Amniotic stem cell (primary cell): ENCODE measurements at regions not wholly inside any gene's neighbourhood (a gene's known extent, or its start where the extent isn't known, plus 50 kb on each side); places are given as distances from the start of the nearest gene placed in this dataset.

Experiments used
- DNase-seq: peaks from one replicate; lab custom pipeline; 2025; lab: John Stamatoyannopoulos, UW

GRCh38 chr11:113634940-113635575 is 71.0 kb downstream of the TMPRSS5 start:
- DNase-seq, result no peak

DNA sequence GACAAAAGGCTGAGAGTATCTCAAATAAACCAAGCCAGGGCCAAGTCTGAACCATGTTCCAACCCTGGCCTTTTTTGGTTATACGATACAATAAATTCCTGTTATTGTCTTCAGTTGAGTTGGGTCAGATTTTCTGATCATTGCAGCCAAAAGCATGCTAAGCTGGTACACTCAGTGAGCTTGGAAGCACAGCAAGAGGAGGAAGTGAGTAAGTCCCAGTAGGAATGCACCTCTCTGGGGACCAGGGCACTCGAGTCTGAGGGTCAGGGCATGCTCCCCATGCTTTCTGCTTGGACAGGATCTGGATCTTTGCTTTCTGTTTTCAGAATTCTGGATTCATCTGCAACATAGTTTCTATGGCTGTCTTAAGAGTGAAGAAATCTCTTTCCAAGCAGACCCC is 73.1 kb downstream of the TMPRSS5 start:
- DNase-seq, result no peak

GRCh38 chr11:113629562-113629961 is 76.5 kb downstream of the TMPRSS5 start:
- DNase-seq, result no peak

- no peak for DNase-seq
Measured at GRCh38 chr11:113628912-113629311, 77.2 kb downstream of the TMPRSS5 start.

GRCh38 chr11:113627946-113628345 is 78.2 kb downstream of the TMPRSS5 start:
- no peak for DNase-seq

- DNase-seq, result no peak
Measured at GRCh38 chr11:113627297-113627696, 78.8 kb downstream of the TMPRSS5 start.

DNA sequence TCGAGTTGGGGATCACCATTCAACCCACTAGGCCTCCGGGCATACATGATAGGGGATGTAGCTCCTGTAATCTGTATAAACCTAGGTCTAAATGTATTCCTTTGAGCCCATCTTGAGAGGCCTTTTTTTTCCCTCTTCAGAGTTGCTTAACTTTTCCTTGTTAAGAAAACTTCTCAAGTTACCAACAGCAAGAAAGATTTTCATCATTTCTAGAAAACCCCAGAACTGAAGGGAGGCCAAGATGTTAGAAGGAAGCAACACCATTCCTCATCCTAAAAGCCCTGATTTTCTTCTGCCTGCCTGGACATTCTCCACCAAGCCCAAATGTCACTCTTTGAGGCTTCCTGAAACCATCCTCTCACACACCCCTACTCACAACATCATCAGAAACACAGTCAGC is 79.4 kb downstream of the TMPRSS5 start:
- DNase-seq, result no peak

GRCh38 chr11:113623114-113623513 is 83.0 kb downstream of the TMPRSS5 start:
- no peak for DNase-seq

DNA sequence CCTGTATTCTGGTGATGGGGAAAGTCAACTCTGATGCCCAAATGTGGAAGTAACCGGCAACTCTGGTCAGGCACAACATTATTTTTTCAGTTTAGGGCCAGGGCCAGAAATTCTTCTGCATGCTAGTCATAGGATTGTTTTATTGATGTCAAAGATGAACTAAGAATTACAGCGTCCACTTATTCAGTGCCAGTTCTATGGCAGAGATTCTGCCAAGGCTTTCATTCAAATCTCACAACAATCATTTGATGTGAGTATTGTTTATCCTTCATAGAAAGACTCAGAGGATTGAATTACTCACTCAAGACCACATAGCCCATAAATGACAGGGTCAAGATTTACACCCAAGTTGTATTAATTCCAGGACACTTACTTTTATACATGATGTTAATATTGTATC is 87.7 kb downstream of the TMPRSS5 start:
- DNase-seq, result no peak

DNA sequence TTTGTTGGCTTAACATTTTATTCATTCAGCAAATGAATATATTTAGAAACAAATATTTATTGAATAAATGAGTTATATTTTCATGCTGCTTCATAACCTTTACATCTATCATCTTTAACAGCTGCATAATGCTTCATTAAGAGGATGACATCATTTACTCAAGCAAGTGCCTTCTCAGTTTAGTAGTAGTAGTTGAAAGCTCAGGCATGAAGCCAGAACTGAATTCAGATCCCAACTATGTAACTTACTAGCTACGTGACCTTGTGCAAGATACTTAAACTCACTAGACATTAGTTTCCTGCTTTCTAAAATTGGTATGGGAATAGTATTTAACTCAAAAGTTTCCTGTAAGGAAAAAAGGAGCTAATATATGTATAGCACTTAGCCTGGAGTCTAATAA is 90.3 kb downstream of the TMPRSS5 start:
- no peak for DNase-seq

DNA sequence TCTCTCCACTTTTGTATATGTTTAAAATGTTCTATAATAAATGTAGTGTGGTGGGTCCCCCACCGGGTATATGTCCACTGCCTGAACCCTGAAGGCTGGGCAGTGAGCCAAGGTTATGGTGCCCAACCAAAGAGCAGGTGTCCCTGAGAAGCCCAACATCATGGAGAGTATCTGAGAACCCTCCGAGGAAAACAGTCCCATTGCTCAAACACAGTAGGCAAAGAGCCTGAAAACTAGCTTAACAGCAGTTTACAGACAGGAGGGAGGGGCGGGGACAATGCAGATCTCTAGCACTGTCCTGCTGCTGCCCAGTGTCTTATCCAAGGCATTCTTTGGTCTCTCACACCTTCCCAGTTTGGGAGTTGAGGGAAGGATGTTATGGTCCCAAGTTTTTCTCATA is 91.0 kb downstream of the TMPRSS5 start:
- no peak for DNase-seq

- DNase-seq, result no peak
Measured at GRCh38 chr11:113614097-113614496, 92.0 kb downstream of the TMPRSS5 start.

DNA sequence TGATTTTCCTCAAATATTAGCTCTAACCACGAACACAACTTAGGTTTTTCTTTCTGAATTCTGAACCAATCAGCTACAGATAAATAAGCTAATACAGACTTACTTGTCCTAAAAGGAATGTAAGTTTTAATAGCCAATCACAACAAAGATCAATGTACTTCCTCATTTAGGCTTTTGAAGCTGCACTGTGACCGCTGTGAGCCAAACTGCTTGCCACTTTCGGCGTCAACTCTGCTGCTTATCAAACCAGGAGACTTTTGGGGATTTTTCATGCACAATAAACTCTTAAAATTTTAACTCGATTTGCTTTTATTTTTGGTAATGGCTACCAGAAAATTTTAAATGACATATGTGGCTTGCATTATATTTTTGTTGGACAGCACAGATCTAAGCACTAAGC is 92.5 kb downstream of the TMPRSS5 start:
- DNase-seq, result no peak

- no peak for DNase-seq
Measured at GRCh38 chr11:113604186-113604585, 101.9 kb downstream of the TMPRSS5 start.

- no peak for DNase-seq
Measured at GRCh38 chr11:113603277-113604059, 102.6 kb downstream of the TMPRSS5 start.

GRCh38 chr11:113602483-113602882 is 103.6 kb downstream of the TMPRSS5 start:
- no peak for DNase-seq

DNA sequence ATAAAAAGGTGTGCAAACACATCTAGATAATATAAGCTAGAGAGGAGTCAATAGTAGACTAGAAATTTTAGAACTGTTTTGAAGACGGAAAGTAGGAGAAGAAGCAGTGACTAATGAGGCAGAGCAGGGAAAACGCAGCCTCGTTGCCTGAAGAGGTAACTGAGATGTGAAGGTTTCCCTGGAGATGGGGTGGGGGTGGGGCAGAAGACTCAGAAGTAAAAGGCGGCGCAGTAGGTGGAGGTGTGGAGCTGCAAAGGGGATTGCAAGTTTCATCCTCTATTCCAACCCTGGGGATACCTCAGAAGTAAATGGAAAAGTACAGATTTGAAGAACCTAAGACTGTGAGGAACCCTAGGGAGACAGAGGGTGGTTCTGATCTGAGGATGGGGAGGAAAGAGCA is 109.5 kb downstream of the TMPRSS5 start:
- no peak for DNase-seq

DNA sequence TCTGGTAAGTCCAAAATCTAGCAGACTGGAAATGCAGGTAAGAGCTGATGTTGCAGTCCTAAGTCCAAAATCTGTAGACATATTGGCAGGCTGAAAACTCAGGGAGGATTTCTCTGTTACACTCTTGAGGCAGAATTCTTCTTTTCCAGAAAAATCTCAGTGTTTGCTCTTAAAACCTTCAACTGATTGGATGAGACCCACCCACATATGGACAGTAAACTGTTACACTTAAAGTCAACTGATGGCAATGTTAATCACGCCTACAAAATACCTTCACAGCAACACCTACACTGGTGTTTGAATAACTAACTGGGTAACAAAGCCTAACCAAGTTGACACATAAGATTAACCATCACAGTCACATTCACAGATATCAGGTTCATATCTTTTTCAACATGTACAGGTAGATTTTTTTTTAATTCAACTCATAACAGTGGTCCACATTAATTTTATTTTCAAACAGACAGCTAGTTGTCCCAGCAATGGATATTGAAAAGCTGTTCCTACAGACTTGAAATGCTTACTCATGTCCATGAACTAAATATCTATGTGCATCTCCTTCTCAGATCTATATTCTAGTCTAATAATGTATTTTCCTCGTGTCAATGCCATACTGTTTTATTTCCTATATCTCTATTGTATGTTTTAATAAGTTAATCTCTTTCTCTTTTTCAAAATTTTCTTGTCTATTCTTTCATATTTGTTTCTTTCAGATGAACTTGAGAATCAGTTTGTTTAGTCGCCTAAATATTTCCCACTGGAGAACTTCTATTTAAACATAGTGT is 110.1 kb downstream of the TMPRSS5 start:
- no peak for DNase-seq

GRCh38 chr11:113593698-113594308 is 112.3 kb downstream of the TMPRSS5 start:
- no peak for DNase-seq

DNA sequence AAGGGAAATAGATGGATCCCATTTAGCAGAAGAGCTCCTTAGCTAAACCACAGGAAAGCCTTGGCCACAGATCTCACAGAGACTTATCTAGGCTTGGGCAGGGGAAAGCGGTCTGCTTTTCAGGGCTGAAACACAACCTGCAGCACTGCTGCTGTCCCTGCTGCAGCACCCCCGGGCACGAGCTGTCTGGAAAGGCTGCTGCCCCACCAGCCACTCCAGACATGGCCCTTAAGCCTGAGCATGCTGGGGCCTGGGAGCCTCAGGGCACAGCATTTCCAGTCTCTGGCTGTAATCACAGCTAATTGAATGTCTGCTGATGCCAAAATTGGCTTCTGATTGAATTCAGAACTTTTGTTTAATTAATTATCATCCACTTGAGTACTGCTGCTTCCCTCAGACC is 115.0 kb downstream of the TMPRSS5 start:
- no peak for DNase-seq

DNA sequence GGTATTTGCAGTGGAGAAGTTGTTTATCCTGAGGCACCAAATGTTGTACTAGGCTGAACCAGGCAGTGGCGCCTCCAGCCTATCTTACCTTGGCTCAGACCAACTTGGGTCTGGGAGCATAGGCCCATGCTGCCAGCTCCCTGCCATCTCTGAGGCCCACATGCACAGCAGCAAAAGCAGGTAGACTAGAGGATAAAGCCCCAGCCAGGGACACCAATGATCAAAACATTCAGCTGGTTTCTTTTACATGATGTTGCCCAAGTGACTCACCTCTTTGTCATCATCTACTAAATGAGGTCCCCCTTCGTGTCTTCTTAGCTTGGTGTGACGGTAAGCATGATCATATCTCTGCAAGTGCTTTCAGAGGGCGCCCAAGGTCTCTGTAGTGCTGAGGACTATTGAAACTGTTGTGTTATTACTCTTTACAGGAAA is 112.1 kb upstream of the DRD2 start:
- DNase-seq, result no peak

GRCh38 chr11:113584371-113584770 is 109.2 kb upstream of the DRD2 start:
- no peak for DNase-seq

DNA sequence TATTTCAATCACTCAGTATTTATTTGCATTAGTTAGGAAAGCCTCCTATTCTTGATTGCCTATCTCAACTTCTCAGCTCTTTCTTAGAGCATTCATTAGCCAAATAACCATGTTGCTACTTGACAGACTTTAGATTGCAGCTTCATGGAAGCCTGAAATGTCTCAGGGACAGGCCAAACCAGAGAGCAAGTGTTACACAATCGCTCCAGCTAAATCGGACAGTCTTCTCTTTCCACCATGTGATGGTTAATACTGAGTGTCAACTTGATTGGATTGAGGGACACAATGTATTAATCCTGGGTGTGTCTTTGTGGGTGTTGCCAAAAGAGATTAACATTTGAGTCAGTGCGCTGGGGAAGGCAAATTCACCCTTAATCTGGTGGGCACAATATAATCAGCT is 106.5 kb upstream of the DRD2 start:
- DNase-seq, result no peak
